Pancreas (tissue), 10 donors: ENCODE measurements at regions not wholly inside any gene's neighbourhood (a gene's known extent, or its start where the extent isn't known, plus 50 kb on each side); places are given as distances from the start of the nearest gene placed in this dataset.

Experiments used
- ATAC-seq, 4 donors: fragments of 200-7000 bp; cut with Tn5 transposase; one replicate each; pipeline versions ENCODE4 v1.8.0 to v1.9.1; 2020; ENCODE audit warnings: mild to moderate bottlenecking in 4 of 4, moderate library complexity in 4 of 4
- DNase-seq, 6 donors: peaks; one replicate each; pipeline ENCODE4 v3.0.0-alpha.2; 2020
- FAIRE-seq: peaks from 2 replicates; lab custom pipeline; 2012; peaks lifted over from hg19 to GRCh38; lab: Jason Lieb, UNC
- H3K27ac ChIP-seq, 4 donors: fragments of 200-600 bp; sonication (generic); 1 replicate in 3 of 4; 2 replicates in 1 of 4; pipeline versions ENCODE4 v1.5.0 to v1.8.0; 2020
- H3K27me3 ChIP-seq, 4 donors: fragments of 200-600 bp; one replicate each; pipeline ENCODE4 v1.8.0; 2021
- H3K36me3 ChIP-seq, 3 donors: fragments of 200-600 bp; sonication (generic) in 1 of 3; one replicate each; pipeline versions ENCODE4 v1.5.0 to v1.8.0; 2020 to 2021
- H3K4me1 ChIP-seq, 3 donors: fragments of 200-600 bp; one replicate each; pipeline ENCODE4 v1.8.0; 2021
- H3K4me3 ChIP-seq, 4 donors: fragments of 200-600 bp; sonication (generic) in 2 of 4; one replicate each; pipeline versions ENCODE4 v1.5.0 to v1.8.0; 2020 to 2021
- H3K9me3 ChIP-seq, 4 donors: fragments of 200-600 bp; one replicate each; pipeline ENCODE4 v1.8.0; 2021
- CTCF ChIP-seq, 4 donors: fragments of 200-600 bp; sonication (generic) in 3 of 4; IDR thresholded peaks; one replicate each; pipeline versions ENCODE4 v1.5.0 to v1.8.0; 2021; ENCODE audit warnings: antibody characterized with exemption in 4 of 4
- WGBS, 2 donors: extraction: QIAGEN DNeasy Blood & Tissue Kit; methylation state at CpG; one replicate each; pipeline ENCODE4 v1.1.7; 2013; 5-methylcytosine and 5-hydroxymethylcytosine counted together
- intact Hi-C, 3 donors: fragments of 100-400 bp; cut with DNase I; formaldehyde crosslinking; loops; one replicate each; pipeline versions ENCODE4 v1.11.1 to v1.14.2; 2022
- donor health status: healthy with polysubstance abuse.
- donor health status: DM: no; HTN: no; CAD: no; lungs with moderate emphysema.
- donor health status: DM: no; HTN: no; CAD: no.
- donor health status: control.
- donor health status: control.
- donor health status: Bipolar disorder and iron deficiency.
- donor health status: DM: yes; HTN: yes; CAD: no.
- donor health status: DM: no; HTN: no; CAD: no.
- donor health status: DM: no; HTN: no; CAD: no.
- donor health status: DM: yes; HTN: yes; CAD: no.

DNA sequence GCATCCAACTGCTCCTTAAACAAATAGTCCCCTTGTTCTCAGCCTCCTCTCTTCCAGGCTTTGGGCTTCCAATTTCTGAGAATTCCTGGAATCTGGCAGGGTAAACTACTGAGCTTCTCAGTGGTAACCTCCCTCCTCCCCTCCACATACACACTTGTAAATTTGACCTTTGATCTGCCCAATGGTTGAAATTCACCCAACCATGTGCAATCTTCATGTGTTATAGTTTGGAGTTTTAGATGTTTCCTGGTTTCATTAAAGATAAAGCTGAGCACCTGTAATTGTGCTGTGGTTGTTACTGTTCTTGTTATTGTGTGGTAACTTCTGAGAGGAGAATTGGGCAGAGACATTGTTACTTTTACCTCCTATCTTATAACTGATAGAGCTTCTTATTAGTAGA lies 328.4 kb downstream of the TPBG start:
- Histone ChIP-seq H3K36me3 (no peaks in the 10 kb centered on the region), H3K4me1 (no peaks in the 10 kb centered on the region), H3K27ac (no peak overlapping the region), H3K27me3 (no peaks in the 10 kb centered on the region), H3K4me3 (no peak overlapping the region), H3K9me3 (no peaks in the 10 kb centered on the region)
- no peak for FAIRE-seq
- intact Hi-C loops = no loop called here
- no peak for ATAC-seq
- DNase-seq = no peak
- TF ChIP-seq CTCF (IDR thresholded peaks at IDR 0.05) = no peak

DNA sequence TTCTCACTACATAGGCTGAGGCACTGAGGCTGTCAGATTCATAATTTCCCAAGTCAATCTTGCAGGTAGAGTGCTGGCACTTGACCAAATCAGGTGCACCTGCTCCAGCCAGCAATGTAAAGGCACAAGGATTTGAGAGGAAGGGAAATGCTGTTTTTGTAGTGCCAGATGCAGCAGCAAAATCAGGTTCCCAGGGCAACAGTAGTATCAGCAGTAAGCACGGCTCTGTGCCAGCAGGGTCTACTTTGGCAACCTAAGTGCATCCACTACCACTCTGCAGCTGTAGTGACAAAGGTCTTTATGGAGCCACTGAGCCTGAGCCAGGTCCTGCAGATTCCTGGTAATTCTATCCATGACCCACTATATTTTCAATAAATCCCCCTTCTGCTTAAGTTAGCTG lies 329.5 kb downstream of the TPBG start:
- 0 to 29% methylated on average over 1 of the region's 1 CpG for WGBS, 2 donors

GRCh38 chr6:82701341-82701740 lies 337.7 kb downstream of the TPBG start:
- Histone ChIP-seq H3K9me3 (no peaks in the 10 kb centered on the region), H3K27ac (no peak overlapping the region), H3K4me1 (no peaks in the 10 kb centered on the region), H3K27me3 (no peaks in the 10 kb centered on the region), H3K36me3 (no peaks in the 10 kb centered on the region), H3K4me3 (no peak overlapping the region)
- no peak for DNase-seq
- intact Hi-C loops = no loop called here
- WGBS, 2 donors = 65 to 77% methylated on average over 3 of the region's 3 CpGs
- TF ChIP-seq CTCF (IDR thresholded peaks at IDR 0.05) = no peak
- FAIRE-seq = no peak
- no peak for ATAC-seq

More for the DNA sequence above, 329.5 kb downstream of the TPBG start:
- ATAC-seq = peak in 2 of 4 donors; percentile 18 to 34
- TF ChIP-seq CTCF (IDR thresholded peaks at IDR 0.05) = no peak
- Histone ChIP-seq H3K36me3 (no peaks in the 10 kb centered on the region), H3K4me3 (no peak overlapping the region), H3K27ac (no peak overlapping the region), H3K9me3 (no peaks in the 10 kb centered on the region), H3K27me3 (no peaks in the 10 kb centered on the region), H3K4me1 (no peaks in the 10 kb centered on the region)
- peak in 3 of 6 donors; percentile 3 to 19 (median 16) for DNase-seq
- FAIRE-seq = no peak
- intact Hi-C loops = no loop called here

- no peaks in the 10 kb centered on the region for H3K36me3 ChIP-seq
- no peaks in the 10 kb centered on the region for H3K4me1 ChIP-seq
- no peaks in the 10 kb centered on the region for H3K27me3 ChIP-seq
- FAIRE-seq (no peak), ATAC-seq (no peak), DNase-seq (no peak)
- no peaks in the 10 kb centered on the region for H3K9me3 ChIP-seq
- no peak for TF ChIP-seq CTCF (IDR thresholded peaks at IDR 0.05)
- H3K27ac ChIP-seq = no peak overlapping the region
- 57 to 61% methylated on average over 3 of the region's 3 CpGs for WGBS, 2 donors
- H3K4me3 ChIP-seq = no peak overlapping the region
- intact Hi-C loops = no loop called here
Measured at GRCh38 chr6:82702574-82702973, 339.0 kb downstream of the TPBG start.

DNA sequence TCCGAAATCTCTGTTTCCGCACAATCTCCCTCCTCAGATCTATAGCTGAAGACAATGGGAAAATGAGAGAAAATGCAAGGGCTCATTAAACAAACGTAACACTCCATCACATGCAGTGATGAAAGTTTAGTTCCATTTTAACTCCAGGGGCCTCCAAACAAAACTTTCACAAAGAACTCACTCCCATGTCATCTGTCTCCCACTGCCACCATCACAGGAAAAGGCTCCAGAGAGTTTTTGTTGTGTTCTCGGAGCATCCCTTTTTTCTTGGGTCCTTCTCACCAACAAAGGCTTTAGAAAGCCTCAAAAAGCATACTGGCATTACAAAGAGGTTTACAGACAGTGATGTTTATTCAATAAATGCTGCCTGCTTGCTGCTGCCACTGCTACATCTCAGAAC lies 339.6 kb downstream of the TPBG start:
- no peak for DNase-seq
- Histone ChIP-seq H3K27ac (no peak overlapping the region), H3K4me3 (no peak overlapping the region), H3K9me3 (no peaks in the 10 kb centered on the region), H3K4me1 (no peaks in the 10 kb centered on the region), H3K36me3 (no peaks in the 10 kb centered on the region), H3K27me3 (no peaks in the 10 kb centered on the region)
- no peak for ATAC-seq
- no peak for FAIRE-seq
- intact Hi-C loops = no loop called here
- TF ChIP-seq CTCF (IDR thresholded peaks at IDR 0.05) = no peak
- 66 to 78% methylated on average over 4 of the region's 4 CpGs for WGBS, 2 donors
